ENCODE measurements at regions not wholly inside any gene's neighbourhood (a gene's known extent, or its start where the extent isn't known, plus 50 kb on each side); places are given as distances from the start of the nearest gene placed in this dataset.
A peak's percentile ranks its signal among the peaks of the same experiment; 100 is the strongest.

DNA sequence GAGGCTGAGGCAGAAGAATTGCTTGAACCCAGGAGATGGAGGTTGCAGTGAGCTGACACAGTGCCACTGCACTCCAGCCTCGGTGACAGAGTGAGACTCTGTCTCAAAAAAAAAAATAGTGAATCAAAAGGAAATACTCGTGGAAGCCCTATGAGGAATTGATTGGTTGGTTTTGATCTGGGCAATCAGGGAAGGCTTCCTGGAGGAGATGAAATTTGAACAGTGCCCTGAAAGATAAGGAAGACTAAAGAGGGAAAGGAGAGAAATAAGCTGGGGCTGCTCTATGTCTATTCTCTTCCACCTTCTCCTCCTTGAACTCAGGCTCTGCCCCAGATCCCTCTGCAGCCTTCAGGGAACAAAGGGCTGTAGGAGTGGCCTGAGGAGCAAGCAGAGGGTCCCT is 54.1 kb downstream of the IRF2BPL start:
- Histone ChIP-seq H3K4me3 (no peak overlapping the region), H3K27me3 (no peaks in the 10 kb centered on the region), H3K9me3 (no peaks in the 10 kb centered on the region), H3K36me3 (no peaks in the 10 kb centered on the region)
- no peak for DNase-seq

- Histone ChIP-seq H3K9me3 (no peaks in the 10 kb centered on the region), H3K4me3 (no peak overlapping the region), H3K36me3 (no peaks in the 10 kb centered on the region), H3K27me3 (no peaks in the 10 kb centered on the region)
- no peak for DNase-seq
Observed at GRCh38 chr14:76971549-76971948, 57.0 kb downstream of the IRF2BPL start.

GRCh38 chr14:76968621-76969063 is 59.9 kb downstream of the IRF2BPL start:
- Histone ChIP-seq H3K4me3 (no peak overlapping the region), H3K9me3 (no peaks in the 10 kb centered on the region), H3K36me3 (no peaks in the 10 kb centered on the region), H3K27me3 (no peaks in the 10 kb centered on the region)
- peak; percentile 29 for DNase-seq

- Histone ChIP-seq H3K36me3 (no peaks in the 10 kb centered on the region), H3K4me3 (no peak overlapping the region), H3K27me3 (no peaks in the 10 kb centered on the region), H3K9me3 (no peaks in the 10 kb centered on the region)
- no peak for DNase-seq
Observed at GRCh38 chr14:76967788-76968187, 60.7 kb downstream of the IRF2BPL start.

- Histone ChIP-seq H3K36me3 (no peaks in the 10 kb centered on the region), H3K4me3 (no peak overlapping the region), H3K27me3 (no peaks in the 10 kb centered on the region), H3K9me3 (no peaks in the 10 kb centered on the region)
- no peak for DNase-seq
Observed at GRCh38 chr14:76965232-76965631, 63.3 kb downstream of the IRF2BPL start.

GRCh38 chr14:76964695-76965094 is 63.8 kb downstream of the IRF2BPL start:
- no peak for DNase-seq
- no peaks in the 10 kb centered on the region for H3K9me3 ChIP-seq
- no peak overlapping the region for H3K4me3 ChIP-seq
- H3K27me3 ChIP-seq, result no peaks in the 10 kb centered on the region
- no peaks in the 10 kb centered on the region for H3K36me3 ChIP-seq

DNA sequence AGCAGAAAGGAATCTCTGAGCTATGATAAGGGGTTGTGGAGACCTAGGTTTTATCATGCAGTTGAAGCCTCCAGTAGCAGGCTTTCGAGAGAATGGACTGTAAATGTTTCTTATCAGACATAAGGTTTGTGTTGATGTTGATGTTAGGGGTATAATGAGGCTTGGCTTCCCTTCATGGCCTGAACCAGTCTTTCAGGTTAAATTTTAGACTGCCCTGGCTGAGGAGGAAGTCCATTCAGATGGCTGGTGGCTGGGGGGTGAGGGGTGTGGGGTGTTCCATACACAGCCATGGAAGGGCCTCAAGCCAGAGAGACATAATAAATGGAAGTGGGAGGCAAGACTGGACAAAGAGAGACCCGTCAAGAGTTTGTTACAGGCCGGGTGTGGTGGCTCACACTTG is 65.1 kb downstream of the IRF2BPL start:
- no peaks in the 10 kb centered on the region for H3K36me3 ChIP-seq
- no peaks in the 10 kb centered on the region for H3K27me3 ChIP-seq
- H3K4me3 ChIP-seq, result no peak overlapping the region
- H3K9me3 ChIP-seq, result no peaks in the 10 kb centered on the region
- DNase-seq, result no peak

DNA sequence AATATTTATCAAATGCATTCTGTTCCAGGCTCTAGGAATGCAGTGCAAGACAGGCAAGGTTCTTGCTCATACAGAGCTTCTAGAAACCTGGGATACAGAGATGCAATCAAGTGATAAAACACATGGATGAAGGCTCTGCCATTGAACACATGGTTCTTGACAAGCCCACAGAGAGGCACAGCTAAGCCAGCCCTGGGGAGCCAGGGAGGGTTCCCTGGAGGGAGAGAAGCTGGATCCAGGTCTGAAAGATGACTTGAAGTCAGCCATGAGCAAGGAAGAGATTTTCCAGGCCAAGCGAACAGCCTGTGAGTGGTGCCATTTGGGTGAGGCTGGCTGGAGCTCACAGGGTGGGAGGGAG is 66.2 kb downstream of the IRF2BPL start:
- no peaks in the 10 kb centered on the region for H3K9me3 ChIP-seq
- no peaks in the 10 kb centered on the region for H3K27me3 ChIP-seq
- no peak for DNase-seq
- no peaks in the 10 kb centered on the region for H3K36me3 ChIP-seq
- H3K4me3 ChIP-seq, result peak overlapping the region; percentile 21

DNA sequence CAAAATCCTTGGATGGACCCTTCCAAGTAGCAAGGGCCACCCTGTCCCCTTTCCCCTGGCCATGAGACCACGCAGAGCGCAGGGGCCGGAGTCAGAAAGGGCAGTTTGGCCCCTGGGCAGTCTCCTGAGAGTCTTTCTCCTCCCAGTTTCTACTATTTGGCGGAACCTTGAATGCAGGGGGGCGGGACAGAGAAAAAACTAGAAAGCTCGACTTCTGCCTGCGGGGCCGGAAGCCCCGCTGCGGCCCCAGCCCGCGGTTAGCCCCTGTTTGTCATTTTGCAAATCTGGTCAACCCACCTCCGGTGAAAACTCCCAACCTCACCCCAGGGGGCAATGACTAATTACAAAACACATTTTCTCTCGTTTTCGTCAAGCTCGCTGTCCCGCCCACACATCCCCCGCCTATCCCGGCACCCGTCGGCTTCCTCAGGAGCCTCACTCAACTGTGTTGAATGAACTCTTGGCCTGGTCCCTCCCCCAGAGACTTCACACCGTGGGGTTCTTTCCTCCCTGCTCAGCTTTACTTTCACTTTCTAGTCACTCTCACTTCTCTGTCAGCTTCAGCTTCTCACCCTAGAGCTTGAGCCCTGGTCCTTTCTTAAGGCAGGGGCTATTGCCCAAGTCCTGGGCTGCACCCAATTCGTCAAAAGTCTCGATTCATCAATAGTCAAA is 66.7 kb downstream of the IRF2BPL start:
- H3K9me3 ChIP-seq, result no peaks in the 10 kb centered on the region
- peak; percentile 96 for DNase-seq
- no peaks in the 10 kb centered on the region for H3K36me3 ChIP-seq
- H3K27me3 ChIP-seq, result no peaks in the 10 kb centered on the region
- peak overlapping the region; percentile 21 for H3K4me3 ChIP-seq

DNA sequence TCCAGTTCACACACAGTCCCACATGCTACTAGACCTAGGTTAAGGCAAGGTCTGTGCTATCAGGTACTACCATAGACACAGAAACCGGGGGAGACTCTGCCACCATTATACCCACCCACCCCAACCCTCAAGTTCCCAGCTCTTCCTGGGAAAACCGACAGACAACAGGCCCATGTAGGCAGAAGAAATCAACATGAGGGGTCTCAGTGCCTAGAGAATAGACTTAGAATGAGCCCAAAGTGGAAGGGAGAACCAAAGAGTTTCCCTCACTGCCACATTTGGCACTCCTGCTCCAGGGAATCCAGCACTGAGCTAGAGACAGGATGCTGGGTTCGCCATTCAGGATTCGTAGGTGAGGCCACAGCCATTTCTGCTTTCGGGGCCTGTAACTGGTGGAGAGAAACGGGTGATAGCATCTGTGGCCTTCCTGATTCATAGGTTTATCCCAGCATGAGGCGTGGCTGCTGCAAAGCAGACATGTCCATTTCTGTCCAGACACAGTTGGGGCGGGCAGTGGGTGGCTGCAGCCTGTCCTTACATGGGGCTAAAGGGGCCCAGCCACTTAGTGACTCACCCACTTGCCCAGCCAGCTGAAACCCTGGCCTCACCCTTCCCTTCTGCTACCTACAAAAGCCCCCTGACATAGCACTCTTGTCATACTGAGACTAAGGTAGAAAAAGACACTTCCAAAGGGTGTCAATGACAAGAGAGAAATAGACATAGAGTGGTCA is 69.4 kb downstream of the IRF2BPL start:
- Histone ChIP-seq H3K36me3 (no peaks in the 10 kb centered on the region), H3K9me3 (no peaks in the 10 kb centered on the region), H3K4me3 (no peak overlapping the region), H3K27me3 (no peaks in the 10 kb centered on the region)
- peak; percentile 48 for DNase-seq

GRCh38 chr14:76958020-76958979 is 70.2 kb downstream of the IRF2BPL start:
- H3K27me3 ChIP-seq, result no peaks in the 10 kb centered on the region
- no peaks in the 10 kb centered on the region for H3K9me3 ChIP-seq
- DNase-seq, result no peak
- H3K36me3 ChIP-seq, result no peaks in the 10 kb centered on the region
- H3K4me3 ChIP-seq, result no peak overlapping the region

GRCh38 chr14:76957224-76957891 is 71.2 kb downstream of the IRF2BPL start:
- no peaks in the 10 kb centered on the region for H3K36me3 ChIP-seq
- no peak overlapping the region for H3K4me3 ChIP-seq
- peak; percentile 9 for DNase-seq
- no peaks in the 10 kb centered on the region for H3K9me3 ChIP-seq
- H3K27me3 ChIP-seq, result no peaks in the 10 kb centered on the region

GRCh38 chr14:76956316-76957090 is 72.0 kb downstream of the IRF2BPL start:
- DNase-seq, result peak; percentile 93

DNA sequence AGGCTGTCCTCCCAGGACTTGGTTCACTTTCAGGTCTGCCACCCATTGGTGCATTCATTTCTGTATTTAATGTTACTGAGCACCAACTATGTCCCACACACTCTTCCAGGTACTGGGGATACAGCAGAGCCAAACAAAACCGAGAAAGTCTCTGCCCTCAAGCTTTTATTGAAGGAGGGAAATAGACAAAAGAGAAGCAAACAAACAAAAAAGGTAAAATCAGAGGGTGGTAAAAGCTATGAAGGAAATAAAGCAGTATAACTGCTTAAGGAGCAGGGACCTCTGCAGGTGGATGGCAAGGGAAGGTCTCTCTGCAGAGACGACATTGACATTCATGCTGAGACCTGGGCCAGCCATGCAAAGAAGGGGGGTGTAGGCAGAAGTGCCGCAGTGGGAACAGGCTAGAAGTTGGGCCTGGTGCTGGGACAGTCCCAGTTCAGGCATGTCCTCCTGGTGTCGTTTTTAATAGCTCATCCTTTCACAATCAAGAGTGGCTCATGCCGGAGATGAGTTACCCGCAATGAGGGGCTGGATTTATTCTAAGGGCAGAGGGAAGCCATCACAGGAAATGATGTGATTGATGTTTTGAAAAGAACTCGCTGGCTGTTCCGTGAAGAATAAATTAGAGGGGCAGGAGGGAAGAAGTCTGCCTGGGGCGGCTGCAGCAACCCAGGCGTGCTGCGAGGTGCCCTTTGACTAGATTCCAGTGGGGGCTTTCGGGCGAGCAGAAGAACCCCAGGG is 72.8 kb downstream of the IRF2BPL start:
- no peaks in the 10 kb centered on the region for H3K27me3 ChIP-seq
- H3K36me3 ChIP-seq, result no peaks in the 10 kb centered on the region
- no peak for DNase-seq
- no peaks in the 10 kb centered on the region for H3K9me3 ChIP-seq
- H3K4me3 ChIP-seq, result no peak overlapping the region

More at GRCh38 chr14:76956316-76957090, 72.0 kb downstream of the IRF2BPL start:
- H3K36me3 ChIP-seq, result no peaks in the 10 kb centered on the region
- no peak overlapping the region for H3K4me3 ChIP-seq
- no peaks in the 10 kb centered on the region for H3K27me3 ChIP-seq
- H3K9me3 ChIP-seq, result no peaks in the 10 kb centered on the region

- Histone ChIP-seq H3K9me3 (no peaks in the 10 kb centered on the region), H3K4me3 (no peak overlapping the region), H3K27me3 (no peaks in the 10 kb centered on the region), H3K36me3 (no peaks in the 10 kb centered on the region)
- DNase-seq, result no peak
Observed at GRCh38 chr14:76954394-76955190, 73.9 kb downstream of the IRF2BPL start.

Measured in MG63 (cell line).